A549 (cell line): ENCODE measurements at regions not wholly inside any gene's neighbourhood (a gene's known extent, or its start where the extent isn't known, plus 50 kb on each side); places are given as distances from the start of the nearest gene placed in this dataset.

Experiments
- ATAC-seq, 2 experiments: fragments of 200-7000 bp in 1 of 2; fragments of >200 bp in 1 of 2; cut with Nextera tagmentation in 1 of 2; cut with Tn5 transposase in 1 of 2; 3 replicates each; pipeline versions ENCODE4 v1.8.0 to v1.9.1; 2018 to 2020; ENCODE audit warnings: mild to moderate bottlenecking in 1 of 2, moderate library complexity in 1 of 2
- CTCF ChIA-PET: fragments of 300-600 bp; sonication (Branson Sonifier 250); formaldehyde crosslinking; extraction: SDS; loops from one replicate; lab custom pipeline; 2021; ENCODE audit warnings: antibody characterized with exemption, inconsistent platforms; lab: Yijun Ruan, JAX
- POLR2A ChIA-PET: fragments of 350-600 bp; formaldehyde crosslinking; extraction: SDS; loops from one replicate; lab custom pipeline; 2021; ENCODE audit warnings: antibody characterized with exemption, inconsistent platforms; lab: Yijun Ruan, JAX
- DNase-seq, 2 experiments: peaks; one replicate each; pipeline versions ENCODE4 v3.0.0 to v3.0.0-alpha.2; 2011 to 2016; ENCODE audit warnings: low read depth in 1 of 2, low spot score in 1 of 2
- FAIRE-seq: peaks from 2 replicates; lab custom pipeline; 2011; peaks lifted over from hg19 to GRCh38; lab: Jason Lieb, UNC
- H3K27ac ChIP-seq, 2 experiments: fragments of >200 bp; sonication (Bioruptor Twin); formaldehyde crosslinking; 3 replicates each; pipeline ENCODE4 v1.5.1; 2016 to 2017
- H3K4me1 ChIP-seq: fragments of >200 bp; sonication (Bioruptor Twin); formaldehyde crosslinking; 3 replicates; pipeline ENCODE4 v1.6.1; 2016
- H3K4me2 ChIP-seq: fragments of >200 bp; sonication (Bioruptor Twin); formaldehyde crosslinking; 3 replicates; pipeline ENCODE4 v1.6.1; 2016
- H3K4me3 ChIP-seq: fragments of >200 bp; sonication (Bioruptor Twin); formaldehyde crosslinking; 3 replicates; pipeline ENCODE4 v1.5.1; 2016
- H3K9me3 ChIP-seq: fragments of >200 bp; sonication (Bioruptor Twin); formaldehyde crosslinking; 3 replicates; pipeline ENCODE4 v1.6.1; 2016
- BHLHE40 ChIP-seq: IDR thresholded peaks from 2 replicates; pipeline ENCODE4 v1.6.1; 2012; ENCODE audit warnings: low read depth, low read length, inconsistent platforms
- CBX2 ChIP-seq: fragments of 200-600 bp; sonication (generic); IDR thresholded peaks from 2 replicates; pipeline ENCODE4 v1.6.1; 2016; ENCODE audit warnings: low read depth, mild to moderate bottlenecking, borderline replicate concordance
- CHD4 ChIP-seq: fragments of 200-600 bp; sonication (generic); IDR thresholded peaks from 2 replicates; pipeline ENCODE4 v1.6.1; 2016; ENCODE audit warnings: antibody characterized with exemption, mild to moderate bottlenecking, borderline replicate concordance
- EHMT2 ChIP-seq: fragments of 200-600 bp; sonication (generic); IDR thresholded peaks from 2 replicates; pipeline ENCODE4 v1.6.1; 2016; ENCODE audit warnings: antibody characterized with exemption, low read depth, mild to moderate bottlenecking, moderate library complexity
- ESRRA ChIP-seq: fragments of 150-350 bp; IDR thresholded peaks from 2 replicates; pipeline ENCODE4 v1.6.1; 2014; ENCODE audit warnings: mild to moderate bottlenecking, low read length, borderline replicate concordance
- GATA3 ChIP-seq: IDR thresholded peaks from 2 replicates; pipeline ENCODE4 v1.6.1; 2012; ENCODE audit warnings: borderline replicate concordance
- HDAC2 ChIP-seq: fragments of 200-600 bp; sonication (generic); IDR thresholded peaks from 2 replicates; pipeline ENCODE4 v1.6.1; 2016
- HEYL ChIP-seq: fragments of 250-450 bp; sonication (Bioruptor Pico); IDR thresholded peaks from 2 replicates; pipeline ENCODE4 v1.8.0; 2021; ENCODE audit warnings: mild to moderate bottlenecking, moderate library complexity
- HOXB13 ChIP-seq: fragments of 250-450 bp; sonication (Bioruptor Pico); IDR thresholded peaks from 2 replicates; pipeline ENCODE4 v1.5.0; 2020; ENCODE audit warnings: low read depth, mild to moderate bottlenecking, moderate library complexity
- HOXB5 ChIP-seq: fragments of 250-450 bp; sonication (Bioruptor Pico); IDR thresholded peaks from 2 replicates; pipeline ENCODE4 v1.5.0; 2020; ENCODE audit warnings: mild to moderate bottlenecking, moderate library complexity
- JUN ChIP-seq, 2 experiments: fragments of >200 bp; sonication (Bioruptor Twin); formaldehyde crosslinking; IDR thresholded peaks; 2 replicates in 1 of 2; 3 replicates in 1 of 2; pipeline ENCODE4 v1.6.1; 2016 to 2017
- JUNB ChIP-seq: fragments of >200 bp; sonication (Bioruptor Twin); formaldehyde crosslinking; IDR thresholded peaks from 2 replicates; pipeline ENCODE4 v1.6.1; 2016
- KDM5A ChIP-seq: fragments of 200-600 bp; sonication (generic); IDR thresholded peaks from 2 replicates; pipeline ENCODE4 v1.6.1; 2016; ENCODE audit warnings: antibody characterized with exemption, mild to moderate bottlenecking
- MAFK ChIP-seq: fragments of 450-650 bp; IDR thresholded peaks from 2 replicates; pipeline ENCODE4 v1.6.1; 2014; ENCODE audit not compliant: partially characterized antibody
- NFE2L2 ChIP-seq: fragments of 150-350 bp; conservative IDR thresholded peaks from 2 replicates; pipeline ENCODE4 v1.6.1; 2014; ENCODE audit warnings: low read length
- NPAS2 ChIP-seq: fragments of 250-450 bp; sonication (Bioruptor Pico); IDR thresholded peaks from 2 replicates; pipeline ENCODE4 v1.8.0; 2022; ENCODE audit warnings: mild to moderate bottlenecking, moderate library complexity, borderline replicate concordance
- NR3C1 ChIP-seq: fragments of >200 bp; sonication (Bioruptor Twin); formaldehyde crosslinking; IDR thresholded peaks from 3 replicates; pipeline ENCODE4 v1.6.1; 2017
- POLR2A ChIP-seq: IDR thresholded peaks from 2 replicates; pipeline ENCODE4 v1.6.1; 2012; ENCODE audit warnings: mild to moderate bottlenecking, low read length
- RFX5 ChIP-seq: fragments of 450-650 bp; IDR thresholded peaks from 2 replicates; pipeline ENCODE4 v1.7.1; 2014; ENCODE audit warnings: antibody characterized with exemption, mild to moderate bottlenecking, moderate library complexity
- SREBF2 ChIP-seq: fragments of 450-650 bp; IDR thresholded peaks from 2 replicates; pipeline ENCODE4 v1.6.1; 2014; ENCODE audit warnings: mild to moderate bottlenecking, moderate library complexity
- TFCP2L1 ChIP-seq: fragments of 250-450 bp; sonication (Bioruptor Pico); IDR thresholded peaks from 2 replicates; pipeline ENCODE4 v1.5.0; 2021; ENCODE audit warnings: mild to moderate bottlenecking
- ZFP36 ChIP-seq: fragments of 450-650 bp; IDR thresholded peaks from 2 replicates; pipeline ENCODE4 v1.6.1; 2014; ENCODE audit warnings: borderline replicate concordance; ENCODE audit not compliant: partially characterized antibody
- ZNF302 ChIP-seq: fragments of 250-450 bp; sonication (Bioruptor Pico); IDR thresholded peaks from 2 replicates; pipeline ENCODE4 v1.9.0; 2021; ENCODE audit warnings: inconsistent platforms, mild to moderate bottlenecking, moderate library complexity
- WGBS: methylation state at CpG from one replicate; pipeline ENCODE4 v1.1.6; 2017; ENCODE audit errors: missing lambda C conversion rate; 5-methylcytosine and 5-hydroxymethylcytosine counted together
- TF ChIP-seq, protein P1 (sequence below): fragments of 250-450 bp; sonication (Bioruptor Pico); IDR thresholded peaks from 2 replicates; pipeline ENCODE4 v1.5.0; 2020; ENCODE audit warnings: low read depth, mild to moderate bottlenecking, moderate library complexity
- TF ChIP-seq, protein P2 (sequence below): fragments of 150-350 bp; IDR thresholded peaks from 2 replicates; pipeline ENCODE4 v1.6.1; 2014; ENCODE audit warnings: low read depth, mild to moderate bottlenecking, low read length
- TF ChIP-seq, protein P3 (sequence below): fragments of >200 bp; sonication (Bioruptor Twin); formaldehyde crosslinking; IDR thresholded peaks from 2 replicates; pipeline ENCODE4 v1.6.1; 2016

DNA sequence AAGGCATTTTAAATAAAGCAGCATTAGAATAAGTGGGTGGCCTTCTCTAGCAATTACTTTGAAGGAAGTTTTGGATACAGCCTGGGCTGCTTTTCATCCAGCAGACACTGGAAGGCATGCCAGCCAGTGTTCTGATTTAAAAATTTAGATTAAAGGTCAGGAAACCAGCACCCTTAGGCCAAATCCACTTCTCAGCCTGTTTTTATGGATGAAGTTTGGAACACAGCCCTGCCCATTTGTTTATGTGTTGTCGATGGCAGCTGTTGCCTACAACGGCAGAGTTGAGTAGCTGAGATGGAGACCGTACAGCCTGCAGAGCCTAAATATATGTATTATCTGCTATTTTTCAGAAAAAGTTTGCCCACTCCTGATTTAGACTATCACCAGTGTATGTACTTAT lies 313.6 kb upstream of the ACVR2A start (continued):
- TF ChIP-seq NFE2L2 (no peak), EHMT2 (no peak), MAFK (no peak)

DNA sequence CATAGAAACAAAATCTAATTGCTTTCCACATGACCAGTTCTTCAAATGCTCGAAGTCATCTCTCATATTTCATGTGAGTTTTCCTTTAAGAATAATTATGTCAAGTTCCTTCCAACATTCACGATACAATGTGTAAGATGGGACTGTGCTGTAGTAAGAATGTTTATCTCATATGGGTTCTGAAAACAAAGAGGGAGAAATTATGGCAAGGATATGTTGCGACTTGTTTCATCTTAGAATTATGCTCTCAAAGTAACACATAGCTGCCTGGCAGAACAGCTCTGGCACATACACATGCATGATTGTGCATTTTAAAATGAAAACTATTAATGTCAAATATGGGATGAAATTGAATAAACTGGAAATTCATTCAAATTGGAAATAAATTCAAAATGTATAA lies 314.8 kb upstream of the ACVR2A start:
- H3K4me2 ChIP-seq: no peak overlapping the region
- no peak for FAIRE-seq
- TF ChIP-seq NPAS2 (CRISPR knock-in tag) (no peak), GATA3 (no peak), ZNF302 (CRISPR knock-in tag) (no peak), KDM5A (no peak), ESRRA (no peak), HDAC2 (no peak), HOXB5 (CRISPR knock-in tag) (no peak), ZFP36 (no peak), CBX2 (no peak), JUN (IDR thresholded peaks at IDR 0.05) (no peak), TFCP2L1 (CRISPR knock-in tag) (no peak), NR3C1 (no peak)
- TF ChIP-seq, protein P1, sequence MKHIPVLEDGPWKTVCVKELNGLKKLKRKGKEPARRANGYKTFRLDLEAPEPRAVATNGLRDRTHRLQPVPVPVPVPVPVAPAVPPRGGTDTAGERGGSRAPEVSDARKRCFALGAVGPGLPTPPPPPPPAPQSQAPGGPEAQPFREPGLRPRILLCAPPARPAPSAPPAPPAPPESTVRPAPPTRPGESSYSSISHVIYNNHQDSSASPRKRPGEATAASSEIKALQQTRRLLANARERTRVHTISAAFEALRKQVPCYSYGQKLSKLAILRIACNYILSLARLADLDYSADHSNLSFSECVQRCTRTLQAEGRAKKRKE: no peak
- TF ChIP-seq, protein P2, sequence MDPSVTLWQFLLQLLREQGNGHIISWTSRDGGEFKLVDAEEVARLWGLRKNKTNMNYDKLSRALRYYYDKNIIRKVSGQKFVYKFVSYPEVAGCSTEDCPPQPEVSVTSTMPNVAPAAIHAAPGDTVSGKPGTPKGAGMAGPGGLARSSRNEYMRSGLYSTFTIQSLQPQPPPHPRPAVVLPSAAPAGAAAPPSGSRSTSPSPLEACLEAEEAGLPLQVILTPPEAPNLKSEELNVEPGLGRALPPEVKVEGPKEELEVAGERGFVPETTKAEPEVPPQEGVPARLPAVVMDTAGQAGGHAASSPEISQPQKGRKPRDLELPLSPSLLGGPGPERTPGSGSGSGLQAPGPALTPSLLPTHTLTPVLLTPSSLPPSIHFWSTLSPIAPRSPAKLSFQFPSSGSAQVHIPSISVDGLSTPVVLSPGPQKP: no peak
- no peak for ATAC-seq
- H3K9me3 ChIP-seq: no peaks in the 10 kb centered on the region
- DNase-seq: no peak
- H3K4me1 ChIP-seq: no peaks in the 10 kb centered on the region
- 18% methylated on average over 3 of the region's 3 CpGs for WGBS
- H3K4me3 ChIP-seq: no peak overlapping the region
- H3K27ac ChIP-seq: no peak overlapping the region
- POLR2A ChIA-PET: no interaction called here
- CTCF ChIA-PET: no interaction called here

DNA sequence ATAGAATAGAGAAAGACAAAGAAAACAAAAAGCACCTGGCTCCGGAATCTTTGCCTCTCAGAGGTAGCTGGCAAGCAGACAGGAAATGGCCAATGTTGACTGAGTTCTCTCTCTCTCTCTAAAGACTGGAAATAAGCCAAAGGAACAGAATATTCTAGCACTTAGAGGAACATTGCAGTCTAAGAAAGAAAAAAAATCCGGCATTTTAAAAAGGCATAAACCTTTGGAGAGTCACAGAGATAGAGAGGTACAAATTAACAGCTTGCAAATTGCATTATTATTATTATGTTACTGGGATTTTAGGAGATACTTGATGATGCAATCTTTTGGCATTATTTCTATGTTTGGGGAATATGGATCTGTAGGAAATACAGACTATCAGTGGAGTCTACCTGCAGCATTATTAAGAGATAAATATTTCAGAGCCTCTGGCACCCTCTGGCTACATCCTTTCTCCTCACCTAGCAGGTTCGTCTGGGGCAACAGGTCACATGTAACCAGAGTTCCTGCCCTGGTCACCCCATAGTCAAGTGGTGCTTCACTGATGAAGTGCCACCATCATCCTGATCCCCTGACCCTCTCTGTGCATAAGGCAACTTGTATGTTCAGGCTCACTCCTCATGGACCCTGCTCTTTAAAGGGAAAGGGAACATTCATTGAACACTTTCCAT lies 318.9 kb upstream of the ACVR2A start:
- Histone ChIP-seq H3K9me3 (no peaks in the 10 kb centered on the region), H3K4me3 (no peak overlapping the region), H3K4me1 (no peaks in the 10 kb centered on the region), H3K27ac (no peak overlapping the region), H3K4me2 (no peak overlapping the region)
- ChIA-PET POLR2A (no interaction called here), CTCF (no interaction called here)
- no peak for ATAC-seq
- no peak for FAIRE-seq
- no peak for DNase-seq
- TF ChIP-seq NFE2L2 (no peak), JUNB (no peak), POLR2A (no peak), SREBF2 (no peak), HOXB13 (CRISPR knock-in tag) (no peak)
- TF ChIP-seq, protein P3, sequence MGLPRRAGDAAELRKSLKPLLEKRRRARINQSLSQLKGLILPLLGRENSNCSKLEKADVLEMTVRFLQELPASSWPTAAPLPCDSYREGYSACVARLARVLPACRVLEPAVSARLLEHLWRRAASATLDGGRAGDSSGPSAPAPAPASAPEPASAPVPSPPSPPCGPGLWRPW: no peak
- WGBS: 0% methylated on average over 3 of the region's 3 CpGs

DNA sequence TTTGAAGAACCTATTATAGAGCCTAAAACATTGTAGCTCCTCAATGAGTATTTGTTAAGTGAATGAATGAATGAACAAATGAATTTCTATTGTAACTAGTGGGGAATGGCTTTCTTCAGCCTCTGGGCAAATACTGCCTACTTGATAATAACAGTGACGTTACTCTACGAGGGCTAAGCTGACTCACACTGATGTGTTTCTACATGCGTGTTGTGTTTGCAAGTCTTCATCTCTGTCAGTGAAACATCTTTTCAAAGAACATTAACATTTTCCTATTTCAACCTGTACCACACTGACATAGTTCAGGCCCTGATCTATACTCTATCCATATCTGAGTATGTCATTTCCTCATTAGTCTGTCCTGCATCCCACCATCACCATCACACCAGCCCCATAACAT lies 319.9 kb upstream of the ACVR2A start:
- H3K4me2 ChIP-seq: no peak overlapping the region
- 33% methylated on average over 3 of the region's 3 CpGs for WGBS
- no peaks in the 10 kb centered on the region for H3K9me3 ChIP-seq
- no peak for DNase-seq
- no peak for ATAC-seq
- no peaks in the 10 kb centered on the region for H3K4me1 ChIP-seq
- no peak for FAIRE-seq
- H3K4me3 ChIP-seq: no peak overlapping the region
- no peak overlapping the region for H3K27ac ChIP-seq
- POLR2A ChIA-PET: no interaction called here
- CTCF ChIA-PET: no interaction called here
- TF ChIP-seq BHLHE40 (no peak), CHD4 (no peak), HEYL (CRISPR knock-in tag) (no peak), RFX5 (no peak), POLR2A (no peak)
